IgD-negative memory B cell (primary cell): ENCODE measurements at regions not wholly inside any gene's neighbourhood (a gene's known extent, or its start where the extent isn't known, plus 50 kb on each side); places are given as distances from the start of the nearest gene placed in this dataset.

Experiments
- H3K27ac Mint-ChIP-seq, 3 donors: one replicate each; pipeline ENCODE4 v1.8.0; 2020 to 2022; ENCODE audit warnings: mild to moderate bottlenecking in 3 of 3, mixed read lengths in 3 of 3, moderate library complexity in 1 of 3
- H3K27me3 Mint-ChIP-seq: one replicate; pipeline ENCODE4 v1.8.0; 2021; ENCODE audit warnings: mixed read lengths
- H3K36me3 Mint-ChIP-seq: one replicate; pipeline ENCODE4 v1.8.0; 2020; ENCODE audit warnings: mild to moderate bottlenecking, mixed read lengths
- H3K4me1 Mint-ChIP-seq, 3 donors: one replicate each; pipeline ENCODE4 v1.8.0; 2020 to 2022; ENCODE audit warnings: mixed read lengths in 3 of 3, mild to moderate bottlenecking in 1 of 3
- H3K4me3 Mint-ChIP-seq, 4 donors: one replicate each; pipeline ENCODE4 v1.8.0; 2020 to 2022; ENCODE audit warnings: mild to moderate bottlenecking in 4 of 4, mixed read lengths in 4 of 4, moderate library complexity in 3 of 4
- H3K9me3 Mint-ChIP-seq, 3 donors: one replicate each; pipeline ENCODE4 v1.8.0; 2020 to 2021; ENCODE audit warnings: mixed read lengths in 3 of 3, mild to moderate bottlenecking in 1 of 3

GRCh38 chr7:106606120-106606519 is 54.8 kb downstream of the CCDC71L start:
- no peak overlapping the region for H3K27ac Mint-ChIP-seq
- no peaks in the 10 kb centered on the region for H3K4me1 Mint-ChIP-seq
- H3K36me3 Mint-ChIP-seq: no peaks in the 10 kb centered on the region
- H3K27me3 Mint-ChIP-seq: no peaks in the 10 kb centered on the region
- no peak overlapping the region for H3K4me3 Mint-ChIP-seq
- H3K9me3 Mint-ChIP-seq: no peaks in the 10 kb centered on the region

GRCh38 chr7:106604971-106605370 is 56.0 kb downstream of the CCDC71L start:
- H3K9me3 Mint-ChIP-seq: no peaks in the 10 kb centered on the region

GRCh38 chr7:106604303-106604924 is 56.5 kb downstream of the CCDC71L start:
- no peaks in the 10 kb centered on the region for H3K36me3 Mint-ChIP-seq
- H3K4me3 Mint-ChIP-seq: no peak overlapping the region
- no peak overlapping the region for H3K27ac Mint-ChIP-seq
- H3K4me1 Mint-ChIP-seq: no peaks in the 10 kb centered on the region
- H3K27me3 Mint-ChIP-seq: no peaks in the 10 kb centered on the region
- no peaks in the 10 kb centered on the region for H3K9me3 Mint-ChIP-seq

More at GRCh38 chr7:106604971-106605370, 56.0 kb downstream of the CCDC71L start:
- no peaks in the 10 kb centered on the region for H3K36me3 Mint-ChIP-seq
- no peak overlapping the region for H3K4me3 Mint-ChIP-seq
- H3K27ac Mint-ChIP-seq: no peak overlapping the region
- no peaks in the 10 kb centered on the region for H3K4me1 Mint-ChIP-seq
- H3K27me3 Mint-ChIP-seq: no peaks in the 10 kb centered on the region

DNA sequence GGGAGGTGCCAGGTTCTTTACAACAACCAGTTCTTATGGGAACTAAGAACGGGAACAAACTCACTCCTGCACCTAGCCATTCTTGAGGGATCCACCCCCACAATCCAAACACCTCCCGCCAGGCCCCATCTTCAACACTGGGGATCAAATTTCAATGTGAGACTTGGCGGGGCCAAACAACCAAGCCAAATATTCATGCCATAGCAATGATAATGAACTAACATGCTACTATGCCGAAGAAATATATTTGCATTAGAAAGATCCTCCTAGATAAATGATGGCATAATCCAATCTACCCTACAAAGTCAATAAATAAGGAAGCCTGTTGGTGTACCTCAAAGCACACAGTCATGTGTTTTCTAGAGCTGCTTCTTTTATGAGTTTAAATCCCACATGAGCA is 57.6 kb downstream of the CCDC71L start:
- Mint-ChIP-seq H3K27ac (no peak overlapping the region), H3K9me3 (no peaks in the 10 kb centered on the region), H3K4me1 (peaks cover 3 to 6% (median 5%) of the 10 kb centered on the region in 3 donors), H3K4me3 (no peak overlapping the region), H3K27me3 (no peaks in the 10 kb centered on the region), H3K36me3 (no peaks in the 10 kb centered on the region)

DNA sequence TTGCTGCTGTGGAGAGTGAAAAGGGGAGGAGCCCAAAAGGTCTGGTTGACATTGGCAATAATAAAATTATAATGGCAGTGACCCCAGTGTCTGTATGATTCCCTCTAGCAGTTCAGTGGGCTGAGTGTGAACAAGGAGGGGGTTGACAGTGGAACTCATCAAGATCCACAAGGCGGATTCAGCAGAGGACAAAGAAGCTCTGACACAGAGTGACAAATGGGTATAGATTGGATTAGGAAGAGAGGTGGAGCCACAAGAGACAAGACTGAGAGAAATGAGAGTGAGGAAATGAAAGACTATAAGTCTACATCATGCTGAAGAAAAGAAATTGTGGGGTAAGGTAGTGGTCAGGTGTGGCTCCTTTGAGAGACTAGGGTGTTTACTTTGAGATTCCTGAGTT is 58.9 kb downstream of the CCDC71L start:
- no peaks in the 10 kb centered on the region for H3K36me3 Mint-ChIP-seq
- H3K27ac Mint-ChIP-seq: no peak overlapping the region
- no peaks in the 10 kb centered on the region for H3K9me3 Mint-ChIP-seq
- H3K4me3 Mint-ChIP-seq: no peak overlapping the region
- H3K27me3 Mint-ChIP-seq: no peaks in the 10 kb centered on the region
- peaks cover 3 to 8% (median 5%) of the 10 kb centered on the region in 3 donors for H3K4me1 Mint-ChIP-seq

DNA sequence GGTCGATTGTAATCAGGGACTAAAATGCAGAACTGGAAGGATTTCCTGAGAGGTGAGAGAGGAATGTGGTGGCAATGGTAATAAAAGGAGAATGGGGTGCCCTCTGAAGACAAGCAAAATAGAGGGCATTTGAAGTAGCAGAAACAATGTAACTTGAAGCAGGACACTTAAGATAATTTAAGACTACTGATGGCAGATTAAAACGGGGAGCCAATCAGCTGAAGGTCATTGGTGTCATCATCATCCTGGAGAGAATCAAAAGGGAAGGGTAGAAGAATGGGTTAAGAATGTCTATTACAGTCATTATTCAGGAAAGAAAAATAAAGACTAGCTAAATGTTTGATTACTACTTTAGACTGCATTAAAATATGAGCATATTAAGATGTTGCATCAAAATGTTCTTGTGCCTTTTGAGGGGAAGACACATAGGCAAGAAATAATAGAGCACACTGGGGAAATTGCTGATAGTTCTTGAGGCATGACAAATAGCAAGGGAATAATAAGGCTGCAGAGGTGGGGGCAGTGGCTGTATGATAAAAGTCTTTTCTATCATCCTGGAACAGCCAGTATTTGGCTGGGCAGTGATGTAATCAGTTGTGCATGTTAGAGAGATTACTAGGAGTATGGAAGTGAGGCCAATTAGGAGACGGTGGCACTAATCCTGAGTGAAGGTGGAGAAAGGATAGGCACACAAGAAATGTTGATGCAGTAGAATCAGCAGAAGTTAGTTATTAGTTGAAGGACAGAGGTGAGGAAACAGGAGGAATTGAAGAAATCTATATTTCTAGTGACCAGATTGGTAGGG is 60.2 kb downstream of the CCDC71L start:
- Mint-ChIP-seq H3K4me3 (no peak overlapping the region), H3K27ac (no peak overlapping the region), H3K36me3 (peaks cover 2% of the 10 kb centered on the region), H3K27me3 (no peaks in the 10 kb centered on the region), H3K4me1 (peaks cover 3 to 8% (median 5%) of the 10 kb centered on the region in 3 donors), H3K9me3 (no peaks in the 10 kb centered on the region)

DNA sequence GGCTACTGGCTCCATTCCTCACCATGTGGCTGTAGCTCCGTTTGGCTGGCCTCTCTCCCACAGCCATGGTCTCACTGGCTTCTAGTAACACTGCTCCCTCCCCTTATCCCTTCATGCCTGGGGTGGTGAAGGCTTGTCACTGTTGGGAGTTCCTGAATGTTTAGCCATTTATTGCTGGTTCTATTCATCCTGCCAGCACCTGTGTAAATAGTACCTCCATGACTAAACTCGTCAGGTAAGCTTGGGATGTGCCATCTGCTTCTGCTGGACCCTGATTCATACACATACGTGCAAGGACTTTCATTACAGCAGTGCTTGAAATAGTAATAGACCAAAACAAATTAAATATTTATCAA is 61.6 kb downstream of the CCDC71L start:
- Mint-ChIP-seq H3K36me3 (peaks cover 3% of the 10 kb centered on the region), H3K27ac (no peak overlapping the region), H3K9me3 (no peaks in the 10 kb centered on the region), H3K27me3 (no peaks in the 10 kb centered on the region), H3K4me3 (no peak overlapping the region), H3K4me1 (peaks cover 3 to 8% (median 5%) of the 10 kb centered on the region in 3 donors)

- Mint-ChIP-seq H3K36me3 (peaks cover 3% of the 10 kb centered on the region), H3K4me3 (peak overlapping the region in 2 of 4 donors; percentile 47 to 88), H3K27me3 (no peaks in the 10 kb centered on the region), H3K4me1 (peaks cover 3 to 8% (median 5%) of the 10 kb centered on the region in 3 donors), H3K9me3 (no peaks in the 10 kb centered on the region), H3K27ac (peak overlapping the region in 1 of 3 donors; percentile 77)
These were observed 62.2 kb downstream of the CCDC71L start for GRCh38 chr7:106598663-106599342.

- peaks cover 3 to 8% (median 5%) of the 10 kb centered on the region in 3 donors for H3K4me1 Mint-ChIP-seq
- no peaks in the 10 kb centered on the region for H3K27me3 Mint-ChIP-seq
- peak overlapping the region in 1 of 4 donors; percentile 68 for H3K4me3 Mint-ChIP-seq
- H3K27ac Mint-ChIP-seq: no peak overlapping the region
- H3K9me3 Mint-ChIP-seq: no peaks in the 10 kb centered on the region
- H3K36me3 Mint-ChIP-seq: peaks cover 3% of the 10 kb centered on the region
These were observed 63.0 kb downstream of the CCDC71L start for GRCh38 chr7:106597751-106598546.

GRCh38 chr7:106597014-106597413 is 63.9 kb downstream of the CCDC71L start:
- Mint-ChIP-seq H3K36me3 (peaks cover 3% of the 10 kb centered on the region), H3K27me3 (no peaks in the 10 kb centered on the region), H3K9me3 (no peaks in the 10 kb centered on the region), H3K4me3 (no peak overlapping the region), H3K27ac (no peak overlapping the region), H3K4me1 (peaks cover 3 to 8% (median 5%) of the 10 kb centered on the region in 3 donors)

GRCh38 chr7:106595922-106596321 is 65.0 kb downstream of the CCDC71L start:
- Mint-ChIP-seq H3K4me3 (no peak overlapping the region), H3K27me3 (no peaks in the 10 kb centered on the region), H3K27ac (no peak overlapping the region), H3K9me3 (no peaks in the 10 kb centered on the region), H3K4me1 (peaks cover 3 to 8% (median 5%) of the 10 kb centered on the region in 3 donors), H3K36me3 (peaks cover 3% of the 10 kb centered on the region)

DNA sequence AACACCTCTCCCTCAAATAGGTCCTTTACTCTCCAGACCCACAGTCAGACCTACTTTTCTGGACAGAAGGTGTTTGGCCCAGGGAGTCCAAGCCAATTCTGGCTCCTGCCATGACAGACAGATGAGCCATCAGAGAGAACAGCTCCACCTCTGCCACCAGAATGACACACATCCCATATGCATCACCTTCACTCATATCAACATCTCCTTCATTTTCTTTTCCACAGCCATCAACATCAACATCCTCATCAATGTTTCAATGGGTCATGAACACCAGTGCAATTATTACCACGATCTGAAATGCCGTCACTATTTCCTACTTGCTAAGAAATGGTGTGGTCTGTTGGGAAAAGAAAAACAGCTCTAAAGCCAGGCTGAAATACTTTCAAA is 67.9 kb downstream of the CCDC71L start:
- peaks cover 3% of the 10 kb centered on the region for H3K36me3 Mint-ChIP-seq
- no peaks in the 10 kb centered on the region for H3K4me1 Mint-ChIP-seq
- no peaks in the 10 kb centered on the region for H3K27me3 Mint-ChIP-seq
- H3K27ac Mint-ChIP-seq: no peak overlapping the region
- H3K9me3 Mint-ChIP-seq: peaks cover 0 to 3% (median 0%) of the 10 kb centered on the region in 3 donors
- no peak overlapping the region for H3K4me3 Mint-ChIP-seq

GRCh38 chr7:106592282-106593027 is 68.5 kb downstream of the CCDC71L start:
- H3K9me3 Mint-ChIP-seq: peaks cover 0 to 3% (median 0%) of the 10 kb centered on the region in 3 donors
- H3K4me1 Mint-ChIP-seq: no peaks in the 10 kb centered on the region
- no peak overlapping the region for H3K27ac Mint-ChIP-seq
- H3K36me3 Mint-ChIP-seq: peaks cover 3% of the 10 kb centered on the region
- H3K27me3 Mint-ChIP-seq: no peaks in the 10 kb centered on the region
- H3K4me3 Mint-ChIP-seq: no peak overlapping the region

DNA sequence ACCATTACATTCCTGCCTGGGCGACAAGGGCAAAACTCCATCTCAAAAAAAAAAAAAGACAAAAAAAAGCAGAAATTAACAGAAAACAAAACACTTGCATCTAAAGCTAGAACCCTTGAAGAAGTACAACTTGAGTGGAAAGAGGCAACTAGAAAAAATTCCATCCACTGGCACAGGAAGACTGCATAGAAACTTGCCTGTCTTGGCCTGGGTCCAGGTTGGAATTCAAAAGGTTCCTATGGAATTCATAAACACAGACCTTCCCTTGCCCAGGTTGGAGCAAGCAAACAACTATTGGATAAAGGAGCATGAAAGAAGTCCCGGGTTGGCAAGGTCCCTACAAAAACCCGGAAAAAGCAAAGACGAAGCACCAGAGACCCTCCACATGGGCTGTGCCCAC is 69.8 kb downstream of the CCDC71L start:
- Mint-ChIP-seq H3K4me1 (no peaks in the 10 kb centered on the region), H3K4me3 (no peak overlapping the region), H3K27ac (no peak overlapping the region), H3K36me3 (peaks cover 3% of the 10 kb centered on the region), H3K27me3 (no peaks in the 10 kb centered on the region), H3K9me3 (peaks cover 0 to 3% (median 0%) of the 10 kb centered on the region in 3 donors)
